ENCODE measurements at regions not wholly inside any gene's neighbourhood (a gene's known extent, or its start where the extent isn't known, plus 50 kb on each side); places are given as distances from the start of the nearest gene placed in this dataset.

GRCh38 chr6:95249661-95250060 lies 327.7 kb upstream of the MANEA start:
- TF ChIP-seq CTCF (IDR thresholded peaks at IDR 0.05) (no peak), EZH2phosphoT487 (IDR thresholded peaks at IDR 0.05) (no peak)

All from neural progenitor cell (in vitro differentiated cells).